NCI-H748 (cell line): ENCODE measurements at regions not wholly inside any gene's neighbourhood (a gene's known extent, or its start where the extent isn't known, plus 50 kb on each side); places are given as distances from the start of the nearest gene placed in this dataset.
"Not testable (repeated sequence)": the region's sequence is repeated elsewhere in the genome, so short reads cannot be mapped to it uniquely, and the experiment has no call there.

Source experiments
- DNase-seq: peaks from one replicate; lab custom pipeline; 2025; ENCODE audit not compliant: unreplicated experiment; lab: John Stamatoyannopoulos, UW

DNA sequence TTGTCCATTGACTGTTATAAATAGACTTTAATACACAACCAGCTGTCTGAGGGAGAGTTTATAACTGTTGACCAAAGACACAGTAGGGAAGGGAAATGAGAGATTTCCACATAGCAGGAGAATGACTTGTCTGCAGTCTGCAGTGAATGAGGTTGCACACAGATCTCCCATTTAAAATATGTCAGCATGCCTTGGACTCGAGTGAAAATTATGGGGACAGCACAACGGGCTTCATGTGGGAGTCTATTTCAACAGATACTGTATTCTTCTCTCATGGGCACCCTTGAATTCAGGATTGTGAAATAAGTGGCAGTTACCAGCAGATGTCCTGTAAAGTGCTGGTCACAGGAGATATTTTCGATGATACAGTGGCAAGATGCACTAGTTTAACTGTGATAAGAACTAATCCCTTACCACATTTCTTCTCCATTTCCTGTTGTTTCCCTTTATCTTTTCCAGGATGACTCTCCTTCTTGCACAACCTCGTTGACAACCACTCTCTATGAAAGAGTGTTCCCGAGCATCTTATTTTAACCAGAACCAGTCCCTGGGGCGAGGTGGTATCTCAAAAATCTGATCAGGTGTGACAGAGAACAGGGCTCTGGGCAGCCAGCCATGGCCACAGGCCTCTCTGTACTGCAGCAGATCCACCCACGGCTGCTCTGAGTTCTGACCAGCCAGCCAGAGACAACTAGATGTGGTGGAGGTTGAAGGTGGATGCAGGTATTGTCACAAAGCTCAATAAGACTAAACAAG lies 51.5 kb upstream of the MAP3K1 start:
- peak; percentile 9 for DNase-seq

DNA sequence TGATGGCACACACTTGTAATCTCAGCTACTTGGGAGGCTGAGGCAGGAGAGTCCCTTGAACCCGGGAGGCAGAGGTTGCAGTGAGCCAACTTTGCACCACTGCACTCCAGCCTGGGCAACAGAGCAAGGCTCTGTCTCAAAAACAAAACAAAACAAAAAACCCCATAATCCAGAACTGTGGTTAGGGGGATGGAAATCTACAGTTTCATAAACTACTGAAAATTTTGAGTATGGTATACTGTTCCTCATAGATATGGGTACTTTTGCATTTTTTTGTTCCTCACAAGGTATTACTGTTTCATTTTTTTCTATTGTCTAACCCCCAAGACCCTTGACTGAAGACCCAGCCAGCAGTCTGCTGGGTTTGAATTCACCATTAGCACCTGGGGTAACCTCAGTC lies 52.2 kb upstream of the MAP3K1 start:
- DNase-seq = no peak

- no peak for DNase-seq
Measured at GRCh38 chr5:56761151-56761885, 54.0 kb upstream of the MAP3K1 start.

GRCh38 chr5:56760723-56761122 lies 54.6 kb upstream of the MAP3K1 start:
- no peak for DNase-seq

DNA sequence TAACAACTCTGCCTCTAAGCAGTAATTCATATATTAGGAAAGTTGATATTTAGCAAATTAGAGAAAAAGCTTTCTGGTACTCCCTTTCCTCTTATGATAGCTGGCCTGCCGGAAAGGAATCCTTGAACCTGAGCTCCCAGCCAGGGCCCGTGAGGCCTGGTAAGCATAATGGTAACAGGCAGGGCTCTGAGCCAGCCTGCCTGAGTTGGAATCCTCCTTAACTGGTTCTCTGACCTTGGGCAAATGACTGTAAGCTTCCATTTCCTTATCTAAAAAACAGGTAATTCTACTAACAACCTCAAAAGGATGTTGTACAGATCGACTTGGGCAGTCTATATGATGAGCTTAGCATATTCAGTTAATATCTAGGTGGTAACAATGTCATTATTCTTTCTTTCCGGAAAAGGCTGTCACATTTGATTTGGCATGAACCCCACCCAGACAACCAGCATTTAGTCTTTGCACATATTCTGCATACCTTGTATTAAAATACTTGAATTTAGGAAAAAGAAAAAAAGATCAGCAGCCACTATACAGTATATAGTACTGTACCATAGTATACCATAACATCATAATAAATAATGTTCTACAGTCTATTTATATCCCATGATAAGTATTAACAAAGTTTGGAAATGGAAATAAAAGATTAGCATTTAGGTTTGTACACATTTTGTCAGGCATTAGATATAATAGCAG lies 55.7 kb upstream of the MAP3K1 start:
- no peak for DNase-seq

DNA sequence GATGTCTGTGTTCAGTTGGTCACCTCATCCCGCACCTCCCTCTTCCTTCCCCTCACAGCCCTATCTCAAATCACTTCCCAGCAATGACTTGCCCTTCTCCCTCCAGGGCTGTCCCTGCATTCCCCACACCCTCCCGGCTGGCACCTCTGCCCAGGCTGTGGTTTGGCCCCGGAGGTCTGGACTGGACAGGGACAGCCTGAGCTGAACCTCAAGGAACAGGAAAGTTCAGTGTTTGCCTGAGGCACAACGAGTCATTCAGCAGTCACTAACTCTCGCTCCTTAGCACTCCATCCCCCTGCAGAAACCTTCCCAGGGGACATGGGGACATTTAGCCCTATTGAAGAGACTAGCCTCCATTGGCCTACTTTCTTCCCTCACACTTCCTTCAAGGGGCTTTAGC lies 58.3 kb upstream of the MAP3K1 start:
- no peak for DNase-seq

DNA sequence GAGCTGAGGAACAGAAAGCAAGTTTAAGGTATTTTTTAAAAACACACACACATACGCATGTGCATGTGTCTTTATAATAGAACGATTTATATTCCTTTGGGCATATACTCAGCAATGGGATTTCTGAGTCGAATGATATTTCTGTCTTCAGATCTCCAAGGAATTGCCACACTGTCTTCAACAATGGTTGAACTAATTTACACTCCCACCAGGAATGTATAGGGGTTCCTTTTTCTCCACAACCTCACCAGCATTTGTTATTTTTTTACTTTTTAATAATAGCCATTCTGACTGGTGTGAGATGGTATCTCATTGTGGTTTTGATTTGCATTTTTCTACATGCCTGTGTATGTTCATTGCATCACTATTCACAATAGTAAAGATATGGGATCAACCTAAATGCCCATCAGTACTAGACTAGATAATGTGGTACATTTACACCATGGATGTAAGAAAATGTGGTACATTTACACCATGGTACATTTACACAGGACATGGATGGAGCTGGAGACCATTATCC lies 60.3 kb upstream of the MAP3K1 start:
- DNase-seq = no peak

- not testable (repeated sequence) for DNase-seq
Measured at GRCh38 chr5:56753588-56753987, 61.8 kb upstream of the MAP3K1 start.

- DNase-seq = no peak
Measured at GRCh38 chr5:56751572-56752313, 63.6 kb upstream of the MAP3K1 start.

DNA sequence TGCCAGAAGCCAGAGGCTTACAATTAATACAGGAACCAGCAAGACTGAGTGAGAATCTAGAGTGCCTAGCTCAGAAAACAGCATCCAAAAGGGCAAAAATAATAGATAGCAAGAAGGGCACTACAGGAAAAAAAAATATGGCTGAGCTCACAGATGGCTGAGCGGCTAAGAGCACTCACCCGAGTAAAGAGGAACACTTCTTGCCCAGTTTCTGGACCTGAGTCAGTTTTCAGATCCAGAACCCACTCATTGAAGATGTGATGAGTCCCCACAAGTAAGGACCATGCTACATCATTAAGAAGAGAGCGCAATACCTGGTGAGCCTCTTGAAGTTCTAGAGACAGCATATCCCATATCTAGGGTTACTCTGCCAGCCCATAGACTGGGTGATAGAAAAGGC lies 65.5 kb upstream of the MAP3K1 start:
- no peak for DNase-seq

DNA sequence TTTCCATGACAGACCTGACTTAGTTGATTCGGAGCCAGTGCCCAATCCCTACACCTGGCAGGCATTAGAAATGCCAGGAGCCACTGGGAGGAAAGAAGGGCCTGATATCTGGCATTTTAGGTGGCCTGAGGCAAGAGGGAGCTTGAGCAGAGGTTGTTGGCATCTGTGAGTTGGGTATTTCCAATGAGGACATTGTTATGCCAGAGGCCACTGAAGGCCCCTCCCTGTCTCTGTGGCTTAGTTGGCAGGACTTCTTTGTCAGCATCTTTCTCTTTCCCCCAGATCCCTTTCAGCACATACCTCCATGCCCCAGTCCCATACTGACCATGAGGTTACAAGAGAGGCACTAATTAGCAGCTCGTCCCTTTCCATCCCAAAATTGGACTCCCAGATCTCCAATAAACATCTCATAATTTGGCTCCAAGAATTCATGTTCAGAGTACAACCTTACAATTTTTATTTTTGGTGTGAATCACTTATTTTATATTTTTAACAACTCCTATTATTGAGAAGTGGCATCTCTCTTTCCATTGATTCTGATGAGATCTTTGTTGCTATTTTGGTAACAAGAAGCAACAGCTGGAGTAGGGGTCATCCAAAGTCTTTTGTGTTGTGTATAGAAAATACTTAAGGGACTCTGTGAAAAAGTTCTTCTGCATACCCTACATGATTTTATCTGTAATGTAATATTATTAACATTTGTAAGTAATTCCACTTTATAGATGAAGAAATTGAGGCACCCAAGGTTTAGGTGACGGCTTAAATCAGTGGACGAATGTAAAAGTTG lies 68.6 kb upstream of the MAP3K1 start:
- DNase-seq = no peak

DNA sequence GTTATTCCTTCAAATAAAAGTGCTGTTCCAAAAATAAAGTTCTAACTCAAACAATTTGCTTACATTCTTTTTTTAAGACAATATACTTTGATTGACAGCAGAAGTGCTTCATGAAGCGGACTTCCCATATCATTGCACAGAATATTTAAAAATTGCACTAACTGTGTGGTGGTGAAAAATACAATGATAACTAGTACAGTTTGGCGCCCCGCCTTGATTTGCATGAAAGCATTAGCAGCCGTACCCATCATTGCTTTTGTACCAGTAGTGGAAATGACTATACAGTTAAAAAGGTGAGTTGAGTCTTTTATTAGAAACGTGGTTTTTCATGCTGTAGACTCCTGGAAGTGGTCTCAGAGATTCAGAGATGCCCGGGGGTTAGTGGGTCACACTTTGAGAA lies 69.5 kb upstream of the MAP3K1 start:
- no peak for DNase-seq

GRCh38 chr5:56740868-56741267 lies 74.5 kb upstream of the MAP3K1 start:
- DNase-seq = no peak

DNA sequence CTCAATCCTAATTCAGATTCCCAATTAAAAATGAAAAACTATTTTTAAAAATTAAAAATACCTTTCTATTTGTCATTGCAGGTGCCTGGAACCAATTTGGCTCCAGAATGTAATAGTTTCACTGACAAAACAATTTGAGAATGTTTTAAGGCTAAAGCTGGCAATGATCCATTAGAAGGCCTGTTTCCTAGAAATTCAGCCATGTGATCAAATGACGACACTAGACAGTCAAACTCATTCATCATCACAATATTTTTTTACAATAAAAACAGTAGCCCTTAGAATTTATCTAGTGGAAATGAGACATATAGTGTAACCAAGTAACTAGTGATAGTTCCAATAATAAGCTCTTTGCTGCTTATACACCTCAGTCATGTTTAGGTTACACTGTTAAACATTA lies 75.4 kb upstream of the MAP3K1 start:
- no peak for DNase-seq

DNA sequence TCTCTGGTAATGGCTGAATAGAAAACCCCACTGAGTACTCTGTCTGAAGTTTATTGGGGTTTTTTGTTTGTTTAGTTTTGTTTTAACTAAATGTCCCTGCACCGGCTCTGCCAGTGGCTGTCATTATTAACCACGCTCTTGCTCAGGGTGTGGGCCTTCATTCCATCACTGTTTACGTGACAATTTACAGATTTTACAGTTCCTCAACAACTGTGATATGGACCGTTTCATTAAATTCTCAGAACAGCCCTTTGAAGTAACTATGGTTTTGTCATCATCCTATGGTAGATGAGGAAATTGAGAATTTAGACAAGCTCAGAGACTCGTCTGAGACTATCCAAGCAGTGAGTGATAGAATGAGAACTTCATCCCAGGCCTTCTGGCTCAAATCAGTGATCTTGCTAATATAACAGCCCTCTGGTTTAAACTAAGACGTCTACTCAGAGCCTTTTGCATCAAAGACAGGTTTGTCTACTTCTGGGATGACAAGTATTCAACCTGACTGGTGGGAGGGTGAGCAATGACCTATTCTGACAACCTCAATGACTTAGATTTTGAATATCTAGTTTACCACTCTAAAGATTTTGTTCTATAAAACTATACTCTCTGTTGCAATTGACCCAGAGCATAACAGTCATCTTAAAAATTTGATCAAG lies 77.3 kb upstream of the MAP3K1 start:
- no peak for DNase-seq

DNA sequence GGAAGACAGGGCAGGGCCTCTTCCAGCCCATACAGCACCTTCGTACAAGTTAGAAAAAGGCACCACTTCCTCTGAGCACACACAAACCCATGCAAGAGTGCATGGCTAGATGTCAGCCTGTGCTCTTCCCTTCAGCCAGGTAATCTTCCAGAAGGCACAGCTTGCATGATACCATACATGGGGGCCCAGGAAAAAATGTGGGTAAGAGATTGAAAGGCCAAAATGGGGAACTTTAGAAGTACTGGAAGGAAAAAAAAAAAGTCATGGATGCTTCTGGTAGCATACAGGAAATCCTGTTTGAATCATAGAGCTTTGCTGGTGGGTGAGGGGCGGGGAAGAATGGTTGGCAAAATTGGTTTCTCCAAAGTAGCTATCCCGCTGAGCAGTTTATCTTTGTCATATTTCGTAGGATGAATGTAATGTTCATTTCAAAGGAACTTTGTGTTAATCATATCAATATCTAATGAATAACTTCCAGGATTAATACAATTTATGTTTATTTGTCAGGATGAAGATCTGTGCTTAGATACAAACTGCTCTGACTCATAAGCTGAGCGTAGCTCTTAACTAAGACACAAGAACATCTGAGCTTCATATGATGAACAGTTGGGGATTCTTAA lies 78.2 kb upstream of the MAP3K1 start:
- no peak for DNase-seq

DNA sequence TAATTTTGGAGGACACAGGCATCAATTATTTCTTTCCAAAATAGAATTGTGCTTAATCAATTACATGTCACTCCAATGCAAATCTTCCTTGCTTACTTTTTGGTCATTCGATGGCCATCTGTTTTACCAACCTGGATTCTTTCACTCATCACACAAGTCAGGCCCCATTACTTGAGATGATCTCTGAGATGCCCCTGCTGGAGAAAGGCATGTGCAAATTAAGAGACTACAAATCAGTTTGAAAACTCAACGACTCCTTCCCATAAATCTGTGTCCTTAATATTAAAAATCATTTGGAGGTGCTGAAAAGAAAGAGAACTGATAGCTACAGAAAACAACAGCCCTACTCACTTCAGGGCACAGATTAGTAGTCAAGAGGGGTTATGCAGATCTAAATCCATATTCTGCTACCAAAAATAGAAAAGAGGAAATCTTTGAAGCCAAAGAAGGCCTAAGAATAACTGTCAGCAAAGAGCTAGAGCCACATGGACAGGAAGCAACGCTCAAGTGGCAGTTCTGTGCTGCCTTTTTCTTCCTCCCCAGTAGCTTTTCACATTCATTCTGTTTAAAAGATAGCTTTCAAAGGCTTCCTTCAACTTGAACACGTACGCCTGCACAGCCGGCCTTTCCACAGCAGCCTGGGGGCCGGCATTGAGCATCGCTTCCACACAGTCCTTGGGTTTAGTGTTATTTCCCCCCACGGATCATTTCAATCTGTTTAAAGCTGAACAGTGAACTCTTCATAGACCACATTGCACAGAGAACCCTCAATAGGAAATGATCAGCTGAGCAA lies 79.3 kb upstream of the MAP3K1 start:
- DNase-seq = no peak

DNA sequence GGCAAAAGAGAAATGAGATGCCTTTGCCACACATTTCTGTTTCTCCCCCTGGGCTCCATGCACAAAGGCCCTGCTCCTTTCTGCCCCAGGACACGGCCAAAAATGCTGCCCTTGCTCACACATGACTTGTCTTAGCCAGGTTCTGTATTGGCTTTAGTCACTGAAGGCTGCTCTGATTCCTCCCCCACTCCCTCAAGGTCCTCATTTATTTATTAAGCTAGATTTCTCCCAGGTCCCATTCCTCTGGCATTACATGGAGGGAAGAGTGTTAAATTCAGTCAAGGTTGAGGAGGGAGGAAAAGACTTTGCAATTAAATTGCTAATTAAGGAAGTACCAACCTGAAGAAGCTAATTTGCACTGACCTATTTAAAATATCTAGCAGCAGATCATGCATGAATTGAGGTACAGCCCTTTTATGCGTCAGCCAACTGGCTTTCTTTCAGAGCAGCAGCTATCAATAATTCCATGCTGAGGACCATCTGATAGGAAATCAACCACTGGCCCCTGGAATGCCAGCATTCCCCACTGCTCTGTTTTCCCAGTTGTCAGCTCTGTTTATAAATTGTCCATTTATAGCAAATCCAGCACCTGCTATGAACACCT lies 81.2 kb upstream of the MAP3K1 start:
- DNase-seq = no peak
